Fibroblast of lung (primary cell): ENCODE measurements at regions not wholly inside any gene's neighbourhood (a gene's known extent, or its start where the extent isn't known, plus 50 kb on each side); places are given as distances from the start of the nearest gene placed in this dataset.
"Not testable (repeated sequence)": the region's sequence is repeated elsewhere in the genome, so short reads cannot be mapped to it uniquely, and the experiment has no call there.

Source experiments
- DNase-seq, 2 donors: peaks; one replicate each; pipeline versions ENCODE4 v3.0.0 to v3.0.0-alpha.2; 2010; ENCODE audit warnings: low read depth in 2 of 2
- H2AFZ ChIP-seq: 2 replicates; pipeline ENCODE4 v1.5.1; 2012; ENCODE audit warnings: low read length, control low read depth, inconsistent platforms
- H3K27ac ChIP-seq: 2 replicates; pipeline ENCODE4 v1.5.1; 2011; ENCODE audit warnings: low read length, control low read depth; ENCODE audit not compliant: insufficient read depth
- H3K27me3 ChIP-seq: 2 replicates; pipeline ENCODE4 v1.5.1; 2011; ENCODE audit warnings: mild to moderate bottlenecking, low read length; ENCODE audit not compliant: control insufficient read depth, insufficient read depth
- H3K36me3 ChIP-seq: 2 replicates; pipeline ENCODE4 v1.5.1; 2011; ENCODE audit warnings: low read length; ENCODE audit not compliant: control insufficient read depth, insufficient read depth
- H3K4me1 ChIP-seq: 2 replicates; pipeline ENCODE4 v1.5.1; 2011; ENCODE audit warnings: low read length; ENCODE audit not compliant: control insufficient read depth, insufficient read depth; ENCODE audit errors: extremely low read depth
- H3K4me2 ChIP-seq: 2 replicates; pipeline ENCODE4 v1.5.1; 2011; ENCODE audit warnings: low read length, control low read depth; ENCODE audit not compliant: insufficient read depth; ENCODE audit errors: extremely low read depth
- H3K4me3 ChIP-seq, 4 experiments: fragments of 200-600 bp in 1 of 4; sonication (generic) in 1 of 4; replicated peaks in 1 of 4; 2 replicates each; pipeline ENCODE4 v1.5.1; 2011 to 2016; ENCODE audit warnings: low read length in 4 of 4, low read depth in 3 of 4, mild to moderate bottlenecking in 3 of 4, control low read depth in 2 of 4, inconsistent platforms in 1 of 4, mixed read lengths in 1 of 4; ENCODE audit not compliant: insufficient read depth in 1 of 4; ENCODE audit errors: control extremely low read depth in 1 of 4
- H3K79me2 ChIP-seq: 2 replicates; pipeline ENCODE4 v1.5.1; 2012; ENCODE audit warnings: mild to moderate bottlenecking, low read length, inconsistent platforms; ENCODE audit not compliant: control insufficient read depth, insufficient read depth
- H3K9ac ChIP-seq: 2 replicates; pipeline ENCODE4 v1.5.1; 2011; ENCODE audit warnings: mild to moderate bottlenecking, low read length, control low read depth; ENCODE audit not compliant: insufficient read depth
- H3K9me3 ChIP-seq: 2 replicates; pipeline ENCODE4 v1.5.1; 2012; ENCODE audit warnings: low read depth, low read length; ENCODE audit not compliant: control insufficient read depth, insufficient read depth
- H4K20me1 ChIP-seq: 2 replicates; pipeline ENCODE4 v1.5.1; 2011; ENCODE audit warnings: low read length; ENCODE audit not compliant: control insufficient read depth, insufficient read depth; ENCODE audit errors: extremely low read depth
- EZH2 ChIP-seq: IDR thresholded peaks from 2 replicates; pipeline ENCODE4 v1.5.1; 2012; ENCODE audit warnings: low read length, control low read depth, mild to moderate bottlenecking; ENCODE audit errors: missing control alignments
- TF ChIP-seq, protein P1 (sequence below), 2 donors: IDR thresholded peaks in 1 of 2; conservative IDR thresholded peaks in 1 of 2; 1 replicate in 1 of 2; 2 replicates in 1 of 2; pipeline ENCODE4 v1.5.1; 2011 to 2012; ENCODE audit warnings: low read length in 2 of 2, control low read depth in 1 of 2, inconsistent platforms in 1 of 2, low read depth in 1 of 2, mild to moderate bottlenecking in 1 of 2

GRCh38 chr4:10223782-10224181 lies 107.2 kb upstream of the WDR1 start:
- Histone ChIP-seq H3K9me3 (no peaks in the 10 kb centered on the region), H3K27ac (no peak overlapping the region), H3K36me3 (no peaks in the 10 kb centered on the region), H3K79me2 (no peaks in the 10 kb centered on the region), H3K9ac (no peak overlapping the region), H3K4me2 (no peak overlapping the region), H3K4me1 (no peaks in the 10 kb centered on the region), H2AFZ (no peak overlapping the region), H3K4me3 (no peak overlapping the region), H4K20me1 (no peaks in the 10 kb centered on the region), H3K27me3 (no peaks in the 10 kb centered on the region)
- TF ChIP-seq, protein P1, sequence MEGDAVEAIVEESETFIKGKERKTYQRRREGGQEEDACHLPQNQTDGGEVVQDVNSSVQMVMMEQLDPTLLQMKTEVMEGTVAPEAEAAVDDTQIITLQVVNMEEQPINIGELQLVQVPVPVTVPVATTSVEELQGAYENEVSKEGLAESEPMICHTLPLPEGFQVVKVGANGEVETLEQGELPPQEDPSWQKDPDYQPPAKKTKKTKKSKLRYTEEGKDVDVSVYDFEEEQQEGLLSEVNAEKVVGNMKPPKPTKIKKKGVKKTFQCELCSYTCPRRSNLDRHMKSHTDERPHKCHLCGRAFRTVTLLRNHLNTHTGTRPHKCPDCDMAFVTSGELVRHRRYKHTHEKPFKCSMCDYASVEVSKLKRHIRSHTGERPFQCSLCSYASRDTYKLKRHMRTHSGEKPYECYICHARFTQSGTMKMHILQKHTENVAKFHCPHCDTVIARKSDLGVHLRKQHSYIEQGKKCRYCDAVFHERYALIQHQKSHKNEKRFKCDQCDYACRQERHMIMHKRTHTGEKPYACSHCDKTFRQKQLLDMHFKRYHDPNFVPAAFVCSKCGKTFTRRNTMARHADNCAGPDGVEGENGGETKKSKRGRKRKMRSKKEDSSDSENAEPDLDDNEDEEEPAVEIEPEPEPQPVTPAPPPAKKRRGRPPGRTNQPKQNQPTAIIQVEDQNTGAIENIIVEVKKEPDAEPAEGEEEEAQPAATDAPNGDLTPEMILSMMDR (conservative IDR thresholded peaks at IDR 0.05 in 1 of 2, IDR thresholded peaks at IDR 0.05 in 1 of 2; ENCODE audit: low read depth in 1 of 2, low read length in 2 of 2): no peak
- no peak for TF ChIP-seq EZH2
- no peak for DNase-seq

- not testable (repeated sequence) for H3K9ac ChIP-seq, H3K4me3 ChIP-seq, H3K79me2 ChIP-seq, H3K27ac ChIP-seq, H4K20me1 ChIP-seq, H3K9me3 ChIP-seq, H3K27me3 ChIP-seq, H2AFZ ChIP-seq, H3K36me3 ChIP-seq, H3K4me1 ChIP-seq, H3K4me2 ChIP-seq, DNase-seq
Observed at GRCh38 chr4:10213481-10213880, 96.9 kb upstream of the WDR1 start.

DNA sequence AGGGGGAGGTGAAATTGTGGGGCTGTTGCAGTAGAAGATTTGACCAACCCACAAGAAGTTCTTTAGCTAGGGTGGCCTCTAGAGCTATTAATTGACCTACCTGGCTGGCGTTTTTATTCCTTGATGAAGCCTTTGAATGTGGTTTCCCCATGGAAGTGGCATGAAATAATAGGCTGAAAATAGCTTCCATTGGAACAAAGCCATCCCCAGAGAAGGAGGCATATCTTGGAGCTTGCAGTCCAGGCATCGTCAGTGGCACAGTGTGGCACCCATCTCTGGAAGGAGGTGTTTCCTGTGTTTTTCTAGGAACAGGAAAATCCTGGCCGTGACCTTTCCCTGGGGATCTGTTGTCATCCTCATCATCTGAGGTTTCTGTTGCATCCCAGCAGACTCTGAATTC lies 96.3 kb upstream of the WDR1 start:
- H2AFZ ChIP-seq: no peak overlapping the region

More for the DNA sequence above, 96.3 kb upstream of the WDR1 start:
- TF ChIP-seq, protein P1 (conservative IDR thresholded peaks at IDR 0.05 in 1 of 2, IDR thresholded peaks at IDR 0.05 in 1 of 2; ENCODE audit: low read depth in 1 of 2, low read length in 2 of 2): no peak
- TF ChIP-seq EZH2: no peak
- no peaks in the 10 kb centered on the region for H3K79me2 ChIP-seq
- no peak overlapping the region for H3K27ac ChIP-seq
- H3K4me3 ChIP-seq: no peak overlapping the region
- no peaks in the 10 kb centered on the region for H3K27me3 ChIP-seq
- no peaks in the 10 kb centered on the region for H3K36me3 ChIP-seq
- no peaks in the 10 kb centered on the region for H4K20me1 ChIP-seq
- no peaks in the 10 kb centered on the region for H3K9me3 ChIP-seq
- H3K9ac ChIP-seq: no peak overlapping the region
- DNase-seq: no peak
- H3K4me2 ChIP-seq: no peak overlapping the region
- H3K4me1 ChIP-seq: no peaks in the 10 kb centered on the region
